OCI-LY3 (cell line): ENCODE measurements at regions not wholly inside any gene's neighbourhood (a gene's known extent, or its start where the extent isn't known, plus 50 kb on each side); places are given as distances from the start of the nearest gene placed in this dataset.

Experiments used
- CTCF ChIP-seq: fragments of 200-600, 300-600 bp; sonication (generic); IDR thresholded peaks from 2 replicates; pipeline ENCODE4 v1.5.1; 2014; ENCODE audit warnings: antibody characterized with exemption, low read length, low read depth
- EZH2phosphoT487 ChIP-seq: fragments of 200-600 bp; shearing (Covaris generic); IDR thresholded peaks from 2 replicates; pipeline ENCODE4 v1.6.1; 2018; ENCODE audit warnings: antibody characterized with exemption, mixed run types, low read depth

- TF ChIP-seq CTCF (no peak), EZH2phosphoT487 (no peak)
These were observed 190.4 kb upstream of the ID2 start for GRCh38 chr2:8491296-8492027.
